SJSA1 (cell line): ENCODE measurements at regions not wholly inside any gene's neighbourhood (a gene's known extent, or its start where the extent isn't known, plus 50 kb on each side); places are given as distances from the start of the nearest gene placed in this dataset.

Experiments
- DNase-seq, 2 experiments: peaks; one replicate each; pipeline ENCODE4 v3.0.0-alpha.2; 2015 to 2020; ENCODE audit warnings: low spot score in 2 of 2, low read depth in 1 of 2
- H3K27ac ChIP-seq: fragments of 250-450 bp; sonication (Bioruptor Pico); 2 replicates; pipeline ENCODE4 v1.5.1; 2020; ENCODE audit warnings: mild to moderate bottlenecking, moderate library complexity
- H3K27me3 ChIP-seq: fragments of 250-450 bp; sonication (Bioruptor Pico); replicated peaks from 2 replicates; pipeline ENCODE4 v1.5.1; 2020; ENCODE audit warnings: mild to moderate bottlenecking, moderate library complexity
- H3K36me3 ChIP-seq: fragments of 250-450 bp; sonication (Bioruptor Pico); 2 replicates; pipeline ENCODE4 v1.5.1; 2020; ENCODE audit warnings: mild to moderate bottlenecking
- H3K4me1 ChIP-seq: fragments of 250-450 bp; sonication (Bioruptor Pico); replicated peaks from 2 replicates; pipeline ENCODE4 v1.6.1; 2021; ENCODE audit warnings: mild to moderate bottlenecking
- H3K4me3 ChIP-seq: fragments of 250-450 bp; sonication (Bioruptor Pico); 2 replicates; pipeline ENCODE4 v1.5.1; 2020; ENCODE audit warnings: mild to moderate bottlenecking
- H3K9me3 ChIP-seq: fragments of 250-450 bp; sonication (Bioruptor Pico); replicated peaks from 2 replicates; pipeline ENCODE4 v1.5.1; 2020; ENCODE audit warnings: mild to moderate bottlenecking

DNA sequence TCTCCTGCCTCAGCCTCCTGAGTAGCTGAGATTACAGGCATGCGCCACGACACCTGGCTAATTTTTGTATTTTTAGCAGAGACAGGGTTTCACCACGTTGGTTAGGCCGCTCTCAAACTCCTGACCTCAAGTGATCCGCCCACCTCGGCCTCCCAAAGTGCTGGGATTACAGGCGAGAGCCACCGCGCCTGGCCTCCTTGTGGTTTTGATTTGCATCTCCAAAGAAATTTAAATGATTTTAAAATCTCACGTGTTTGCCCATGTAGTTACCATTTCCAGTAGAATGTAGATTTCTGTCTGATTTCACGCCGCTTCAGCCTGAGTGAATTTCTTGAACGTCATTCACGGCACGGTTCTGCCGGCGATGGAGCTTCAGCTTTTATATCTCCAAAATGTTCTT lies 55.8 kb downstream of the IGF2 start:
- no peak for DNase-seq
- no peaks in the 10 kb centered on the region for H3K4me1 ChIP-seq
- H3K4me3 ChIP-seq, result no peak overlapping the region
- peaks cover 10% of the 10 kb centered on the region for H3K36me3 ChIP-seq
- H3K9me3 ChIP-seq, result peaks cover 28% of the 10 kb centered on the region
- H3K27ac ChIP-seq, result no peak overlapping the region
- H3K27me3 ChIP-seq, result peaks cover 2% of the 10 kb centered on the region; the same call in 1 of the 2 replicates

DNA sequence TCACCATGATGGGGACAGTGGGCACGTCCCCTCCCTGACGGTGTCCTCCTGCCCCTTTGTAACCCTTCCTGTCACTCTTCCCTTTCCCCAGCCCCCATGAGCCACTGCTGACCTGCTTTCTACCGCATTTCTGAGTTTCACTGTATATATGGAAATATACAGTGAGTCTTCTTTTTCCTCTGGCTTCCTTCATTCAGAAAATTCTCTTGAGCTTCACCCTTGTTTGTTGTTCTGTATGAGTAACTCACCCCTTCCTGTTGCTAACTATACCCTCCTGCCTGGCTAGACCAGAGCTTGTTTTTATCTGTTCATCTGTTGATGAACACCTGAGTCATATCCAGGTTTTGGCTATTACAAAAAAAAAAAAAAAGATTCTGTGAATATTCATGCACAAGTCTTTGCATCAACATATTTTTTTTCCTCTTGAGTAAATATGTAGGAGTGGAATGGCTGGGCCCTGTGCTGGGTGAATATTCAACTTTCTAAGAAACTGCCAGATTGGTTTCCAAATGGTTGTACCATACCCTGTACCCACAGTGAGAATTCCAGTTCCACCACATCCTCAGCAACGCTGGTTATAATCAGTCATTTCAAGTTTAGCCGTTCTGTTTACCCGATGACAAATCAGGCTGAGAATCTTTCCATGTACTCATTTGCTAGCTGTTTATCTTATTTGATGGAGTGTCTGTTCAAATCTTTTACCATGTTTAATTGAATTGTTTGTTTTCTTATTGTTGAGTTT lies 62.0 kb downstream of the IGF2 start:
- Histone ChIP-seq H3K4me1 (peaks cover 22% of the 10 kb centered on the region), H3K27ac (peak overlapping the region; percentile 65), H3K36me3 (no peaks in the 10 kb centered on the region), H3K9me3 (no peaks in the 10 kb centered on the region), H3K27me3 (peaks cover 2% of the 10 kb centered on the region; the same call in 1 of the 2 replicates), H3K4me3 (no peak overlapping the region)
- DNase-seq, result peak; percentile 76 to 91

GRCh38 chr11:2076441-2076840 lies 62.7 kb downstream of the IGF2 start:
- DNase-seq, result no peak
- Histone ChIP-seq H3K27me3 (peaks cover 2% of the 10 kb centered on the region; the same call in 1 of the 2 replicates), H3K9me3 (no peaks in the 10 kb centered on the region), H3K4me3 (no peak overlapping the region), H3K36me3 (no peaks in the 10 kb centered on the region), H3K4me1 (peaks cover 22% of the 10 kb centered on the region), H3K27ac (peak overlapping the region; percentile 65)

DNA sequence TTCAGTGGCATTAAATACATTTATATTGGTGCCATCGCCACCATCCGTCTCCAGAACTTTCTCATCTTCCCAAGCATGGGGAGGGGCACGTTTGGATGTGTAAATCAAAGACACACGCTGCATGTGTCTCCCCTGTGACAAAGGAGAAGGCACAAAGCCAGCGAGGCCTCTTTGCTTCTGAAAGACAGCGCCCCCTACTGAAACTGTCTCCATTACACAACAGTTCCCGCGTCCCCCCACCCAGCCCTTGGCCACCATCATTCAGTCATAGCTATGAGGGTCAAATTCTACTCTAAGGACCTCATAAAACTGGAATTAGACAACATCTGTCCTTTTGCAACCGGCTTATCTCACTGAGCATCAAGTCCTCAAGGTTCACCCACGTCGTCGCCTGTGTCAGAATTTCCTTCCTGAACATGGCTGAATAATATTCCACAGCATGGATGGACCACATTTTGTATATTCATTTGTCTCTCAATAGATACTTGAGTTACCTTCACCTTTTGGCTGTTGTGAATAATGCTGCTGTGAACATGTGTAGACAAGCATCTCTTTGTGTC lies 64.8 kb downstream of the IGF2 start:
- Histone ChIP-seq H3K27me3 (peaks cover 7% of the 10 kb centered on the region; the same call in 1 of the 2 replicates), H3K36me3 (no peaks in the 10 kb centered on the region), H3K4me1 (peaks cover 22% of the 10 kb centered on the region), H3K4me3 (no peak overlapping the region), H3K9me3 (no peaks in the 10 kb centered on the region), H3K27ac (no peak overlapping the region)
- DNase-seq, result peak in 1 of 2 experiments; percentile 48

DNA sequence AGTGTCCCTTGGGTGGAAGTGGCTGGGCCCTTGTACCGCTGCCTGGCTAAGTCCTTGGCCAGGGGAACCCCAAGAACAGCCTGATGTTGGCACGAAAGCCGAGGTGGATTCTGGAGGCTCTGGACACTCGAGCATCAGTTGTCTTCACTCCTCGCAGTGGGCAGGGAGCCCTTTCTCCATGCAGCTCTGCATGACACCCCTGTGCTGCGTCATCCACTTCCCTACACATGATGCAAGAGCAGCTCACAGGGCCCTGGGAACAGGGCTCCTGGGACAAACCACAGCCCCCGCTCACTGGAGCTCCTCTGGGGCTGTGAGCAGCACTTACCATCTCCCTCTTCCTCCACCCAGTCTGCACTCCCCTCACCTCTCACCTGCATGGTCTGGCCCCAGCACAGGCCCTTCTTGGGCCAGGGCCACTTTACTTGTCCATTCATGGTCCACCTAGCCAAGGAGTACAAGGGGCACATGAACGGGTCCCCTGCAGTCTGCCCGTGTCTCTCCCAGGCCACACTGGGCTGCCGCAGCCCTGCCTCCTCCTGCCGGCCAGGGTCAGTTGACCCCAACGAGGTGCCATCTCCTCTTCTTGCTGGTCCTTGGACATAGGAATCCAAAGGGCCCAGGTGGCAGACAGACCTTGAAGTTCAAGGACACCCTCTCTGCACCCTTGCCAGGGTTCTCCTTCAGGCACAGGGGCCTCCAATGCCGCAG lies 66.5 kb downstream of the IGF2 start:
- peak in 1 of 2 experiments; percentile 46 for DNase-seq
- Histone ChIP-seq H3K36me3 (no peaks in the 10 kb centered on the region), H3K27ac (no peak overlapping the region), H3K4me1 (peaks cover 18% of the 10 kb centered on the region), H3K27me3 (peaks cover 8% of the 10 kb centered on the region; the same call in 1 of the 2 replicates), H3K4me3 (no peak overlapping the region), H3K9me3 (no peaks in the 10 kb centered on the region; the same call in 1 of the 2 replicates)

DNA sequence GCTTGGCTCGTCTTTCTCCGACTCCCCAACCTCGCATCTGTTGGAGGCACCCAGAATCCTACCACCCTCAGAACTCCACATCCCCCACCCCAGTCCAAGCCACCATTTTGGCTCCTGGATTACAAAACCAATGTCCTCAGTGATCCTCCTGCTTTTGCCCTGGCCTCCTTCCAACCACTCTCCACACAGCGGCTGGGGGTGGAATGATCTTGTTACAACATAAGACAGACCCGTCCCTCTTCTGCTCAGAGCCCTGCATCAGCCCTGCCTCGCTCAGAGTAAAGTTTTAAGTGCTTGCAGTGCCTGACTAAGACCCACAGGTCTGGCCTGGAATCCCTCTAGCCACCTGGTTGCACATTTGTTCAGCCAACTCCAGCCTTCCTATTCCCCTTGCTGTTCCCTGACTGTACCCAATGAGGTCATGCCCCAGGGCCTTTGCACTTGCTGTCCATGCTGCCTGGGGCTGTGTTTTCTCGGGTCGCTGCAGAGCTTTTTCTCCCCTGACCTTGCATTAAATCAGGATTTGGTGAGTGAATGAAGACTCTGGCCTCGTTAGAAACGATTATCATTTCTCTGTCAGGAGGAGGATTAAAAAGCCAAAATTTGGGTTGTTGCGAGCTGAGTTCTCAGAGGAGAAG lies 67.3 kb downstream of the IGF2 start:
- Histone ChIP-seq H3K9me3 (no peaks in the 10 kb centered on the region; the same call in 1 of the 2 replicates), H3K36me3 (no peaks in the 10 kb centered on the region), H3K4me3 (no peak overlapping the region), H3K4me1 (peaks cover 10% of the 10 kb centered on the region), H3K27me3 (peaks cover 8% of the 10 kb centered on the region; the same call in 1 of the 2 replicates), H3K27ac (no peak overlapping the region)
- peak in 1 of 2 experiments; percentile 45 for DNase-seq
